H1 (cell line): ENCODE measurements at regions not wholly inside any gene's neighbourhood (a gene's known extent, or its start where the extent isn't known, plus 50 kb on each side); places are given as distances from the start of the nearest gene placed in this dataset.

Experiments
- CTCF ChIA-PET: fragments of 300-600 bp; sonication (Branson Sonifier 250); formaldehyde crosslinking; loops from one replicate; lab custom pipeline; 2021; ENCODE audit not compliant: partially characterized antibody; lab: Charles Lee
- POLR2A ChIA-PET: fragments of 300-600 bp; sonication (Branson Sonifier 250); formaldehyde crosslinking; loops from one replicate; lab custom pipeline; 2021; ENCODE audit warnings: inconsistent platforms; ENCODE audit not compliant: partially characterized antibody; lab: Charles Lee
- DNase-seq, 2 experiments: peaks; one replicate each; pipeline versions ENCODE4 v3.0.0 to v3.0.0-alpha.2; 2010 to 2022; ENCODE audit warnings: low spot score in 2 of 2, low read depth in 1 of 2, mixed read lengths in 1 of 2
- FAIRE-seq: peaks from 2 replicates; lab custom pipeline; 2011; peaks lifted over from hg19 to GRCh38; lab: Jason Lieb, UNC
- H2AFZ ChIP-seq: 2 replicates; pipeline ENCODE4 v1.8.1; 2012; ENCODE audit warnings: low read length, inconsistent platforms
- H2AK5ac ChIP-seq: 2 replicates; pipeline ENCODE4 v1.6.1; 2013; ENCODE audit warnings: low read depth, low read length
- H2BK120ac ChIP-seq: replicated peaks from 2 replicates; pipeline ENCODE3; 2013; ENCODE audit warnings: low read depth, low read length, inconsistent platforms
- H2BK12ac ChIP-seq: 2 replicates; pipeline ENCODE4 v1.6.1; 2013; ENCODE audit warnings: low read depth, low read length
- H2BK15ac ChIP-seq: 2 replicates; pipeline ENCODE4 v1.6.1; 2013; ENCODE audit warnings: low read length
- H2BK20ac ChIP-seq: 2 replicates; pipeline ENCODE4 v1.6.1; 2013; ENCODE audit warnings: low read length
- H2BK5ac ChIP-seq: 2 replicates; pipeline ENCODE4 v1.6.1; 2013; ENCODE audit warnings: low read depth, low read length
- H3K14ac ChIP-seq: 2 replicates; pipeline ENCODE4 v1.6.1; 2013; ENCODE audit warnings: inconsistent platforms; ENCODE audit not compliant: insufficient read length
- H3K18ac ChIP-seq: 2 replicates; pipeline ENCODE4 v1.6.1; 2013; ENCODE audit warnings: low read length; ENCODE audit errors: extremely low read depth
- H3K23ac ChIP-seq: 2 replicates; pipeline ENCODE4 v1.6.1; 2013; ENCODE audit warnings: inconsistent platforms; ENCODE audit not compliant: insufficient read length
- H3K23me2 ChIP-seq: 2 replicates; pipeline ENCODE4 v1.6.1; 2013; ENCODE audit warnings: low read depth, low read length
- H3K27ac ChIP-seq: 2 replicates; pipeline ENCODE4 v1.6.1; 2011; ENCODE audit warnings: low read depth, low read length, inconsistent platforms
- H3K27me3 ChIP-seq, 4 experiments: replicated peaks in 1 of 4; 1 replicate in 1 of 4; 2 replicates in 3 of 4; pipeline versions ENCODE4 v1.6.1 to v1.8.1; 2011 to 2013; ENCODE audit warnings: low read length in 3 of 4, mild to moderate bottlenecking in 3 of 4, inconsistent platforms in 2 of 4, mixed read lengths in 2 of 4, moderate library complexity in 1 of 4; ENCODE audit not compliant: control insufficient read depth in 3 of 4, insufficient read depth in 3 of 4; ENCODE audit errors: extremely low read depth in 1 of 4
- H3K36me3 ChIP-seq, 4 experiments: 2 replicates each; pipeline versions ENCODE4 v1.6.1 to v1.8.1; 2011 to 2013; ENCODE audit warnings: mild to moderate bottlenecking in 4 of 4, low read length in 3 of 4, moderate library complexity in 2 of 4, control low read depth in 1 of 4, inconsistent platforms in 1 of 4; ENCODE audit not compliant: insufficient read depth in 4 of 4, control insufficient read depth in 2 of 4
- H3K4ac ChIP-seq: replicated peaks from 2 replicates; pipeline ENCODE3; 2013; ENCODE audit warnings: low read length, low read depth, mixed read lengths, inconsistent platforms; ENCODE audit not compliant: insufficient read length
- H3K4me1 ChIP-seq, 4 experiments: replicated peaks in 1 of 4; 1 replicate in 1 of 4; 2 replicates in 3 of 4; pipeline versions ENCODE4 v1.6.1 to v1.8.1; 2011 to 2013; ENCODE audit warnings: low read length in 3 of 4, inconsistent platforms in 2 of 4, mixed read lengths in 1 of 4; ENCODE audit not compliant: insufficient read depth in 4 of 4, control insufficient read depth in 3 of 4
- H3K4me2 ChIP-seq, 2 experiments: 2 replicates each; pipeline versions ENCODE4 v1.6.1 to v1.8.1; 2011 to 2013; ENCODE audit warnings: low read depth in 2 of 2, low read length in 2 of 2, control low read depth in 1 of 2, inconsistent platforms in 1 of 2, mild to moderate bottlenecking in 1 of 2; ENCODE audit not compliant: insufficient read depth in 1 of 2
- H3K4me3 ChIP-seq, 4 experiments: fragments of 200-600, 300-600 bp in 1 of 4; sonication (generic), shearing (Covaris generic), sonication (Bioruptor Twin) in 1 of 4; 2 replicates each; pipeline versions ENCODE4 v1.5.1 to v1.8.1; 2011 to 2016; ENCODE audit warnings: low read length in 4 of 4, low read depth in 3 of 4, control low read depth in 2 of 4, inconsistent platforms in 2 of 4, mild to moderate bottlenecking in 2 of 4, mixed read lengths in 1 of 4, moderate library complexity in 1 of 4; ENCODE audit not compliant: insufficient read depth in 2 of 4; ENCODE audit errors: extremely low read depth in 1 of 4
- H3K56ac ChIP-seq: replicated peaks from 2 replicates; pipeline ENCODE3; 2013; ENCODE audit warnings: low read depth, mild to moderate bottlenecking, mixed read lengths, low read length, inconsistent platforms; ENCODE audit not compliant: insufficient read length
- H3K79me1 ChIP-seq: 2 replicates; pipeline ENCODE4 v1.6.1; 2013; ENCODE audit warnings: low read depth, low read length, control low read depth
- H3K79me2 ChIP-seq, 2 experiments: 2 replicates each; pipeline versions ENCODE4 v1.6.1 to v1.8.1; 2012 to 2013; ENCODE audit warnings: low read length in 2 of 2, mild to moderate bottlenecking in 2 of 2, inconsistent platforms in 1 of 2; ENCODE audit not compliant: insufficient read depth in 2 of 2, control insufficient read depth in 1 of 2
- H3K9ac ChIP-seq, 4 experiments: replicated peaks in 1 of 4; 1 replicate in 1 of 4; 2 replicates in 3 of 4; pipeline versions ENCODE4 v1.6.1 to v1.8.1; 2011 to 2013; ENCODE audit warnings: low read depth in 3 of 4, low read length in 3 of 4, control low read depth in 2 of 4, mild to moderate bottlenecking in 2 of 4, moderate library complexity in 2 of 4, inconsistent platforms in 1 of 4; ENCODE audit errors: extremely low read depth in 1 of 4
- H3K9me3 ChIP-seq, 2 experiments: 2 replicates each; pipeline versions ENCODE4 v1.6.1 to v1.8.1; 2012 to 2013; ENCODE audit warnings: mild to moderate bottlenecking in 2 of 2, moderate library complexity in 2 of 2, control low read depth in 1 of 2, inconsistent platforms in 1 of 2, low read depth in 1 of 2, low read length in 1 of 2, mixed read lengths in 1 of 2; ENCODE audit not compliant: insufficient read depth in 2 of 2
- H4K20me1 ChIP-seq, 2 experiments: replicated peaks in 1 of 2; 2 replicates each; pipeline versions ENCODE3 to v1.8.1; 2011 to 2013; ENCODE audit warnings: inconsistent platforms in 2 of 2, low read length in 2 of 2, mild to moderate bottlenecking in 1 of 2; ENCODE audit not compliant: insufficient read depth in 2 of 2, control insufficient read depth in 1 of 2
- H4K5ac ChIP-seq: 2 replicates; pipeline ENCODE4 v1.6.1; 2013; ENCODE audit warnings: low read length, low read depth, mixed read lengths, inconsistent platforms; ENCODE audit not compliant: insufficient read length
- H4K8ac ChIP-seq: 2 replicates; pipeline ENCODE4 v1.8.0; 2013; ENCODE audit warnings: mild to moderate bottlenecking, moderate library complexity, low read length, inconsistent platforms; ENCODE audit not compliant: insufficient read depth; ENCODE audit errors: extremely low read depth
- H4K91ac ChIP-seq: replicated peaks from 2 replicates; pipeline ENCODE3; 2013; ENCODE audit warnings: low read length, mixed read lengths, inconsistent platforms; ENCODE audit not compliant: insufficient read length
- BCL11A ChIP-seq, 2 experiments: IDR thresholded peaks; one replicate each; pipeline ENCODE4 v1.6.1; 2011; ENCODE audit warnings: low read depth in 2 of 2, low read length in 2 of 2, mild to moderate bottlenecking in 2 of 2
- BRCA1 ChIP-seq: IDR thresholded peaks from 2 replicates; pipeline ENCODE4 v1.6.1; 2012; ENCODE audit warnings: low read depth, low read length, improper control_type of control experiment
- CEBPB ChIP-seq: IDR thresholded peaks from 2 replicates; pipeline ENCODE4 v1.6.1; 2012; ENCODE audit warnings: low read depth, low read length
- CHD2 ChIP-seq: IDR thresholded peaks from 2 replicates; pipeline ENCODE4 v1.6.1; 2012; ENCODE audit warnings: low read length, improper control_type of control experiment
- CREB1 ChIP-seq: IDR thresholded peaks from 2 replicates; pipeline ENCODE4 v1.6.1; 2012; ENCODE audit warnings: inconsistent platforms
- GABPA ChIP-seq: IDR thresholded peaks from 2 replicates; pipeline ENCODE4 v1.6.1; 2011; ENCODE audit warnings: mild to moderate bottlenecking, low read length, moderate library complexity, borderline replicate concordance; ENCODE audit not compliant: insufficient read depth
- GTF2F1 ChIP-seq: IDR thresholded peaks from 2 replicates; pipeline ENCODE4 v1.6.1; 2012; ENCODE audit warnings: low read depth, low read length, improper control_type of control experiment, borderline replicate concordance
- MAFK ChIP-seq: IDR thresholded peaks from 2 replicates; pipeline ENCODE4 v1.6.1; 2012; ENCODE audit warnings: low read depth, mild to moderate bottlenecking, improper control_type of control experiment, low read length
- MAX ChIP-seq: IDR thresholded peaks from 2 replicates; pipeline ENCODE4 v1.6.1; 2012; ENCODE audit warnings: inconsistent platforms
- RBBP5 ChIP-seq: IDR thresholded peaks from 2 replicates; pipeline ENCODE4 v1.7.1; 2012; ENCODE audit warnings: low read depth, mild to moderate bottlenecking, inconsistent platforms, low read length, moderate library complexity, borderline replicate concordance
- YY1 ChIP-seq: IDR thresholded peaks from 2 replicates; pipeline ENCODE4 v1.6.1; 2011; ENCODE audit warnings: low read depth, mild to moderate bottlenecking, low read length
- WGBS, 2 experiments: shearing (Covaris generic) in 1 of 2; methylation state at CpG; one replicate each; pipeline versions ENCODE4 v1.1.6 to v1.1.7; 2013 to 2015; ENCODE audit warnings: low lambda C conversion rate in 2 of 2, mixed read lengths in 2 of 2, inconsistent platforms in 1 of 2, low coverage in 1 of 2, missing lambda C conversion rate in 1 of 2; ENCODE audit not compliant: insufficient replicate concordance in 2 of 2, insufficient coverage in 1 of 2, insufficient read length in 1 of 2; ENCODE audit errors: extremely low coverage in 1 of 2, missing lambda C conversion rate in 1 of 2; 5-methylcytosine and 5-hydroxymethylcytosine counted together

- POLR2A ChIA-PET = no interaction called here
- no peaks in the 10 kb centered on the region for H3K27me3 ChIP-seq
- TF ChIP-seq MAX = no peak
- no peak for TF ChIP-seq CREB1
- no peak for TF ChIP-seq CEBPB
- TF ChIP-seq MAFK = no peak
- TF ChIP-seq GABPA = no peak
- TF ChIP-seq BRCA1 = no peak
- no peak for TF ChIP-seq RBBP5
- TF ChIP-seq YY1 = no peak
- TF ChIP-seq CHD2 = no peak
- no peak for TF ChIP-seq GTF2F1
- TF ChIP-seq BCL11A (IDR thresholded peaks at IDR 0.05; ENCODE audit: low read depth in 2 of 2, low read length in 2 of 2) = no peak
- TF ChIP-seq, all 59 proteins: peak for 0
Observed at GRCh38 chr5:53298841-53299240, 181.6 kb upstream of the FST start.

More at GRCh38 chr5:53298841-53299240, 181.6 kb upstream of the FST start:
- Histone ChIP-seq H2BK20ac (no peak overlapping the region), H3K4ac (no peak overlapping the region), H3K56ac (no peak overlapping the region), H3K9ac (no peak overlapping the region), H3K79me2 (no peaks in the 10 kb centered on the region), H3K9me3 (no peaks in the 10 kb centered on the region; a peak in 1 of 4 replicates), H4K8ac (no peak overlapping the region), H2AFZ (no peak overlapping the region), H2BK120ac (no peak overlapping the region), H2BK5ac (no peak overlapping the region), H2AK5ac (no peak overlapping the region), H2BK15ac (no peak overlapping the region), H4K5ac (no peak overlapping the region), H4K91ac (no peak overlapping the region), H4K20me1 (no peaks in the 10 kb centered on the region), H3K79me1 (no peaks in the 10 kb centered on the region), H3K18ac (no peak overlapping the region), H3K4me3 (no peak overlapping the region), H3K14ac (no peak overlapping the region), H3K4me2 (no peak overlapping the region), H3K23ac (no peak overlapping the region), H3K36me3 (no peaks in the 10 kb centered on the region), H3K27ac (no peak overlapping the region), H3K23me2 (no peaks in the 10 kb centered on the region), H2BK12ac (no peak overlapping the region), H3K4me1 (no peaks in the 10 kb centered on the region)
- DNase-seq = no peak
- FAIRE-seq = no peak
- CTCF ChIA-PET = no interaction called here
- 92% methylated on average over 5 of the region's 5 CpGs; no CpG with 5 or more reads in 1 of the 2 experiments for WGBS, 2 experiments
